ENCODE measurements at regions not wholly inside any gene's neighbourhood (a gene's known extent, or its start where the extent isn't known, plus 50 kb on each side); places are given as distances from the start of the nearest gene placed in this dataset.
A peak's percentile ranks its signal among the peaks of the same experiment; 100 is the strongest.
"Not testable (repeated sequence)": the region's sequence is repeated elsewhere in the genome, so short reads cannot be mapped to it uniquely, and the experiment has no call there.

DNA sequence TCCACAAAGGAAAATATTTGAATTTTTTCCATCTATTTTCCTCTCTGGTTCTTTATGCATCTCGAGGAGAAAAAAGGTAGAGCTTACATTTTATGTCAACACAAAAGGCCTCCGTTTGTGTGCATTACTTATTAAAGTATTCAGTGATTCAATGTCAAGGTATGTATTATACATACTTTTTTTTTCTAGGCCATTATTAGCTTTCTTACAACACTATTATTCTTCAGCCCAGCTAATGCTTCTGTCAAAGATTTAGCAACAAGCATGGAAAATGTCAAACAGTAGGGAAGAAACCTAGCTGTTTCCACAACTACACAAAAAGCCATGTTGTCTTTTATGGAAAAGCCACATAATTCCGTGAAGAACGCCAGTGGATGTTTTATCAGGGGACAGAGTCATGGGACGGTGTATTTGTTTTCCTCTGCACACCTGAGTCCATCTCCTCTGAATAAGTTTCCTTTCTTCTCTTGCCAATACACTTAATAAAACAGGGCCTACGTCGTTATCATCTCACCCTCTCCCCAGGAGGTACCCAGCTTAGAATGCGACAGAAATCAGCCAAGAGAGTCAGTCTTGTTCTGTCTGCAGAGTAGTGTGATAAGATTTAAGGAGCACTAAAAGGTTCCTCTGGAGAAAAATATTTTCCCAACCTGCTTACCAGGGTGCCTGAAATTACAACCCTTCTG is 209.7 kb upstream of the AUTS2 start:
- no peak for DNase-seq

DNA sequence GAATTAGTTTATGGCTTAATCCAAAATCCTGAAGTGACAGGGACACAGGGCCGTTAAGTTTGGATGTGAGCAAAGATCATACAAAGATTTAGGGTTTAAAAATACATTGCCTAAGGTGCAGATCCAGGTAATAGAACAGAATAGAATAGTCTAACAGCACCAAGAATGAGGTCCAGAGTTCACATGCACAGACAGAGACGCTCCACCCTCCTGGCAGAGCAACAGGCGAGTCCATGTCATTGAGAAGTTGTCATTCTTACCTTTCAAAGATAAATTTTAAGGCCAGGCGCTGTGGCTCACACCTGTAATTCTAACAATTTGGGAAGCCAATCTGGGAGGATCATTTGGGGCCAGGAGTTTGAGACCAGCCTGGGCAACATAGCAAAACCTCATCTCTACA is 209.1 kb upstream of the AUTS2 start:
- DNase-seq = no peak

DNA sequence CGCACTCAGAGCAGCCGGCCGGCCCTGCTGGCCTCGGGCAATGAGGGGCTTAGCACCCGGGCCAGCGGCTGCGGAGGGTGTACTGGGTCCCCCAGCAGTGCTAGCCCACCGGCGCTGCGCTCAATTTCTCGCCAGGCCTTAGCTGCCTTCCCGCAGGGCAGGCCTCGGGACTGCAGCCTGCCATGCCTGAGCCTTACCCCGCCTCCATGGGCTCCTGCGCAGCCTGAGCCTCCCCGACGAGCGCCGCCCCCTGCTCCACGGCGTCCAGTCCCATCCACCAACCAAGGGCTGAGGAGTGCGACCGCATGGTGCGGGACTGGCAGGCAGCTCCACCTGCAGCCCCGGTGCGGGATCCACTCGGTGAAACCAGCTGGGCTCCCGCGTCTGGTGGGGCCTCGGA is 204.4 kb upstream of the AUTS2 start:
- not testable (repeated sequence) for DNase-seq

DNA sequence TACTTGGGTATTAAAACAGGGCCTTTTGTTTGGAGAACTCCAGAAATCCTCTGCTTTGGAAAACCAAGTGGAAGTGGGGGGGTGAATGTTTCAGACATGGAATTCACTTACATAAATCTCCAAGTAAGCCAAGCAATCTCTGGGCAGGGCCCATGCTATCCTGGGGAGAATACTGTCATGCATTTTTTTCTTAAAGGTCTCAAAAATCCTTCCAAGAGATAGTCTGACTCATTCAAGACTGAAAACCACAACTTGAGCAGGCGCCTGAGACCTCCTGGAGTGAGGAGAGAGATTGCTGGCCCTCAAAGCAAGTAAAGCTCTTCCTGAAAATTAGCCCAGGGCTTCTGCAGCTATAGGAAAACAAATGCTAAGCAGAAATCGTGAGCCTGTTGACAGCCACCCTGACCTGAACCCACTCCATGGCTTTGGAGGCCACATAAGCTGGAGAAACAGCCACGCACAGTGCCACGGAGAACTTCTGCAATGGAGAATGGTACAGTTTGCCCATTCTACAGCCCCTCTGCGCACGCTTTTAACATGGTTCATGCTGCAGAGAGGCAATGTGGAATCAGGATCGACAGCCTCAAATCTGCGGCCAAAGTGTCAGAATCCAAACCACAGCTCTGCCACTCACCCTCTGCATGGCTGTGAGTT is 203.1 kb upstream of the AUTS2 start:
- DNase-seq = peak; percentile 44

GRCh38 chr7:69398986-69399385 is 199.3 kb upstream of the AUTS2 start:
- DNase-seq = no peak

DNA sequence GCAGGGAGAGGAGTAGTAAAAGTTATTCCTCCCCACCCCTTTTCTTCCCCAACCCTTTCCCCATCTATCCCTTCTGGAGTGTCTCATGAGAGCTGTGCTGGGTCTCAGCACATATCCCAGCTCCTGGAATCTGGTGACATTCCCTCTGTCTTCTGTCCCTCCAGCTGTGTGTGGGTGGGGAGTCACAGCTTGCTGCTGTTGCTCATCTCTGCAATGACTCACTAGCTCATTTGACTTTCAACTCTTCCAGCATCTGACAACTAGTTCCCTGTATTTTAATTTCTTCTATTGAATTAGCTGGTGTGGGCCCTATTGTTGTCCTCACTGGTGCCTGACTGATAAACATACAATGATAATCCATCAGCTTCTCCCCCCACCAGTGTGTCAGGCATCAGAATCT is 198.9 kb upstream of the AUTS2 start:
- no peak for DNase-seq

GRCh38 chr7:69402696-69403095 is 195.6 kb upstream of the AUTS2 start:
- no peak for DNase-seq

- no peak for DNase-seq
Measured at GRCh38 chr7:69403169-69403568, 195.1 kb upstream of the AUTS2 start.

GRCh38 chr7:69411018-69411417 is 187.3 kb upstream of the AUTS2 start:
- DNase-seq = no peak

GRCh38 chr7:69411466-69411865 is 186.8 kb upstream of the AUTS2 start:
- DNase-seq = no peak

DNA sequence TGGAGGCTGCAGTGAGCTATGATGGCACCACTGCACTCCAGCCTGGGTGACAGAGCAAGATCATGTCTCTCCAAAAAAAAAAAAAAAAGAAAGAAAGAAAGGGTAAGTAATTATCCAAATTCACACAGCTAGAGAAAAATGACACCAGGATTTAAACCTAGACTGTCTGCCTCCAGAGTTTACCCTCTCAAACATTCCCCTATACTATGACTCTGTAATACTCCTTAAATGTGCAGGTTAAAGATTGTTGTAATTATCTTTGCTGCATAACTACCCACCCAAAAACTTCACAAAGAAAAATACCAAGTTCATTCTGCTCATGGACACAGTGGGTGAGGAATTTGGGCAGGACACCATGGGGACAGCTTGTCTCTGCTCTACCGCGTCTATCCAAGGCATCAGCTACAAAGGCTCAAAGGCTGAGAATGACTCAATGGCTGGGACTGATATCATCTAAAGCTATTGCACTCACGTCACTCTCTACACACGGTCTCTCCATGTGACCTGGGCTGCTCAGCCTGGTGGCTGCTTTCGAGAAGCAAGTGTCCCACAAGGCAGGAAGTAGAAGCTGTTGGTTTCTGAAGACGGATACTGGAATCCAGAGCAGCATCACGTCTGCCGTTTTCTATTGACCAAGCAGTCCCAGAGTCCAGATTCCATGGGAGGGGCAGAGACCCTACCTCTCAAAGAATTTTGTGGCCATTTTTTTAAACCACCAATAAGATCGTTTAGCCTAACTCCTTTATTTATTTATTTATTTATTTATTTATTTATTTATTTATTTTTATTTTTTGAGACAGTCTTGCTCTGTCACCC is 185.7 kb upstream of the AUTS2 start:
- no peak for DNase-seq

DNA sequence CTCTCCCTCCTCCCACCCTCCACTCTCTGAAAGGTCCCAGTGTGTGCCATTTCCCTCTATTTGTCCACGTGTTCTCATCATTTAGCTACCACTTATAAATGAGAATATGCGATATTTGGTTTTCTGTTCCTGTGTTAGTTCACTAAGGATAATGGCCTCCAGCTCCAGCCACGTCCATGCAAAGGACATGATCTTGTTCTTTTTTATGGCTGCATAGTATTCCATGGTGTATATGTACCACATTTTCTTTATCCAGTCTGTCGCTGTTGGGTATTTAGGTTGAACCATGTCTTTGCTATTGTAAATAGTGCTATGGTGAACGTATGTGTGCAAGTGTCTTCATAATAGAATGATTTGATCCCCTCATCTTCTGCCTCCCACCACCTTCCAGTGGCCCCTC is 183.7 kb upstream of the AUTS2 start:
- DNase-seq = no peak

GRCh38 chr7:69418869-69419670 is 179.2 kb upstream of the AUTS2 start:
- no peak for DNase-seq

- DNase-seq = no peak
Measured at GRCh38 chr7:69419934-69420333, 178.3 kb upstream of the AUTS2 start.

DNA sequence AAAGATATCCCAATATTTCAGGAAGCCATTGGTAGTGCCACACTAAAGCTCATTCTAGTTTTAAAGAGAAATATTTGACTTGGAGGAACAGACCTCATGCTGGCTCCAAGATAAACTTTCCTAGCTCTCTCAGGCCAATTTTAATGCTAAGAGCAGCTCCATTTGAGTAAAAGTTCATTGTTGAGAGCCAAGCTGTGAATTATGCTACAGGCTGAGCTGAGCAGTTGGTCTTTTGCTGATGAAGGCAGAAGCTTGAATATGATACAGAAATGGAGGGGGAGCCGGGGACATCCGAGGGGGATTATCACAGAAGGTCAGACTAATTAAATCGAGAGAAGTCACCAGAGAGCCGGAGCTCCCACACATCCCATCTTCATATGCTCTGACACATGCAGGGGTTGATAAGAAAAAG is 175.7 kb upstream of the AUTS2 start:
- peak; percentile 66 for DNase-seq

GRCh38 chr7:69426705-69427104 is 171.6 kb upstream of the AUTS2 start:
- DNase-seq = no peak

GRCh38 chr7:69428089-69428488 is 170.2 kb upstream of the AUTS2 start:
- DNase-seq = no peak

- DNase-seq = peak; percentile 92
Measured at GRCh38 chr7:69429911-69430383, 168.3 kb upstream of the AUTS2 start.

DNA sequence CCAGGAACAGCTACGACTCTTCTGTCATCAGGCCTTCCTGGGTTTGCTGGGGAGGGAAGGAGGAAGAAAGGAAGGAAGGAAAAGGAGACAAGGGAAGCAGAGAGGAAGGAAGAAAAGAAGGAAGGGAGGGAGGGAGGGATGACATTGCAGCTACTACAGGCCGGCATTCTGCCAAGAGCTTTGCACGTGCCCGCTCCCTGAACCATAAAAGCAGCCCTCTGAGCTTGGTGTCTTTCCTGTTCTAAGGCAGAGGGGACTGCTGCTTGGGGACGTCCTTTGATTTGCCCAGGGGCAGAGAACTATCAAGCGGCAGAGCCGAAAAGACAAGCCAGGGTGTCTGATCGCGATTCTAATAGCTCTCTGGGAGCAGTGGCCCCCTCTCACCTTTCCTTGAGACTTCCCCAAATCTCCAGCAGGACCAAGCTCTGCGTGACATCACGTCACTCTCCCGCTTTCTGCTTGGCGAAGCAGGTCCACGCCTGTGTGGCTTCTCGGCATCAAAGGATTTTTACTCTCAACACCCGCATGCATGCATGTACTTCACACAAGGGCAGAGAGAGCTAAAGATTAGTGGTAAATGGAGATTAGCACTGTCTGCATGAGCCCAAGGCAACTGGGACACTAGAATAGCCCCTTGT is 167.8 kb upstream of the AUTS2 start:
- DNase-seq = peak; percentile 76

- no peak for DNase-seq
Measured at GRCh38 chr7:69431626-69432025, 166.6 kb upstream of the AUTS2 start.

DNA sequence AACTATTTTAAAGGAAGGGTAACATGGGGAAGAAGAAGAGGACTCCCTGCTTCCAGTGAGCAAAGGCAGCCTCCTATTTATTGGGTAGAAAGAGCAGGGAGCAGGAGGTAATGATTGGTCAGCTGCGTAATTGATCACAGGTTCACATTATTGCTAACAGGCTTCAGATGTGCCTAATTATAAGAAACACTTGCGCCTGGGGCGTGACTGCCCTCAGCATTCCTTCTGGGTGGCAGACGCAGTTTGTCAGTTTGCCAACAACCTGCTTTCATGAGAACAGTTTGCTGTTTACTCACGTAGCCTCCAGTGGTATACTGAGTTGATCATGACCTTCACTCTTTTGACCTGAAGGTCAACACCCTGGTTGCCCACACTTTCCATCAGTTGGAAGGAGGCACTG is 166.0 kb upstream of the AUTS2 start:
- not testable (repeated sequence) for DNase-seq

DNA sequence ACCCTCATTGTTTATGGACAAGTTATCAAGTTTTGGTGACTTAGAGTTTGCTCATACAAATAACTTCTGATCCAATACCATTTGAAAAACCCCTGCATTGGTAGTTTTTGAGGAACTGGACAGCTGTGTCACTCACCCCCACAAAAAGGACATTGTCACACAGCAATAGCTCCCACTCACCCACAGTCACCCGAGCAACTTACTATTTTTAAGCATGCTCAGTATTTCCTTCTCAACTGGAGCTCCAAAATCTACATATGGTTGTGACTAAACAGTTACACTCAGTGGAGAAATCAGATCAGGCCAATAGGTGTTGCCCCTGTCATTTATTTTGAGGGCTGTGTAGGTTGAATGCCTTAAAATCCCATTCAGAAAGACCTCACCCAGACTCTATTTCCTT is 165.2 kb upstream of the AUTS2 start:
- no peak for DNase-seq
